Activated T-cell treated with anti-CD3 and anti-CD28 coated beads, Interleukin-2, amount 50 U/mL, for 4 hours (primary cell): ENCODE measurements at regions not wholly inside any gene's neighbourhood (a gene's known extent, or its start where the extent isn't known, plus 50 kb on each side); places are given as distances from the start of the nearest gene placed in this dataset.

ENCODE experiments used
- ATAC-seq, 2 donors: fragments of 200-7000 bp; cut with Tn5 transposase; one replicate each; pipeline ENCODE4 v1.10.0; 2021
- DNase-seq: peaks from one replicate; pipeline ENCODE4 v3.0.0-alpha.2; 2020
- H3K27me3 Mint-ChIP-seq: one replicate; pipeline ENCODE4 v1.8.0; 2021; ENCODE audit warnings: low read depth, mixed read lengths
- H3K36me3 Mint-ChIP-seq: one replicate; pipeline ENCODE4 v1.8.0; 2022; ENCODE audit warnings: mixed read lengths; ENCODE audit not compliant: insufficient read depth
- H3K4me1 Mint-ChIP-seq: one replicate; pipeline ENCODE4 v1.8.0; 2021; ENCODE audit warnings: low read depth, mixed read lengths
- H3K4me3 Mint-ChIP-seq: one replicate; pipeline ENCODE4 v1.8.0; 2021; ENCODE audit warnings: mild to moderate bottlenecking, moderate library complexity, mixed read lengths
- H3K9me3 Mint-ChIP-seq: one replicate; pipeline ENCODE4 v1.8.0; 2021; ENCODE audit warnings: mixed read lengths

DNA sequence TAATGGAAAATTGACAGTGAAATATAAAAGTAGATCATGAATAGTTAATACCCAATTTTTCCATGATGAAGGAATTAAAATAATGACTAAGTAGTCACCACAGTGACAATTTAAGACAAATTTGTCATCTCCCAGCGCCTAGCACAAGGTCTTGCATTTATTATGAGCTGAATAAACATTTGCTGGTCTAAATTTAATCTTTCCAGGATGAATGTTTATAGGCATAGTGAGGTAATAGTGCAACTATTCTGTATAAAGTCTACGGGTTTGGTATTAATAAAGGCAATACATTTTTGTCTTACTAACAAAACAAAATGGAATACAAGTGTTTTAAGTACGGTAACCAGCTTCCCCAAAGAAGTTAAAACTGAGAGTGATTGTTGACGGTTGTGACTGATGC lies 209.3 kb downstream of the CD47 start:
- Mint-ChIP-seq H3K9me3 (no peaks in the 10 kb centered on the region), H3K4me1 (no peaks in the 10 kb centered on the region), H3K27me3 (no peaks in the 10 kb centered on the region), H3K4me3 (no peak overlapping the region), H3K36me3 (no peaks in the 10 kb centered on the region)
- ATAC-seq (no peak), DNase-seq (no peak)

DNA sequence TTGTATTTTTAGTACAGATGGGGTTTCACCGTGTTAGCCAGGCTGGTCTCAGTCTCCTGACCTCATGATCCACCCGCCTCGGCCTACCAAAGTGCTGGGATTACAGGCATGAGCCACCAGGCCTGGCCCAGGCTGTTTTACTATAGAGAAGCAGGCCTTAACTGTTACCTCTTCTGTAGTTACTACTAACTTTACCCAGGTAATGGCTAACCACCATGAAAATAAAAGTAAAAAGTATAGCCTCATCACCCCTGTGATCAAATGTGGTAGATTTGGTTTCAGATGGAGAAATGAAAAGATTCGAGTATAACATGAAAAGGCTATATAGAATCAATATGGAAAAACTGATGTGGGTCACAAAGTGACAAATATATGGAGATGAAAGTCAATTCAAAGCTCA lies 210.1 kb downstream of the CD47 start:
- H3K27me3 Mint-ChIP-seq, result no peaks in the 10 kb centered on the region
- H3K36me3 Mint-ChIP-seq, result no peaks in the 10 kb centered on the region
- DNase-seq (no peak), ATAC-seq (no peak)
- H3K4me3 Mint-ChIP-seq, result no peak overlapping the region
- H3K4me1 Mint-ChIP-seq, result no peaks in the 10 kb centered on the region
- H3K9me3 Mint-ChIP-seq, result no peaks in the 10 kb centered on the region

- no peak overlapping the region for H3K4me3 Mint-ChIP-seq
- H3K4me1 Mint-ChIP-seq, result no peaks in the 10 kb centered on the region
- DNase-seq (no peak), ATAC-seq (no peak)
- no peaks in the 10 kb centered on the region for H3K36me3 Mint-ChIP-seq
- no peaks in the 10 kb centered on the region for H3K27me3 Mint-ChIP-seq
- H3K9me3 Mint-ChIP-seq, result no peaks in the 10 kb centered on the region
Measured at GRCh38 chr3:107877936-107878335, 212.9 kb downstream of the CD47 start.

- peaks cover 2% of the 10 kb centered on the region for H3K4me1 Mint-ChIP-seq
- no peaks in the 10 kb centered on the region for H3K36me3 Mint-ChIP-seq
- H3K9me3 Mint-ChIP-seq, result peaks cover 4% of the 10 kb centered on the region
- H3K4me3 Mint-ChIP-seq, result no peak overlapping the region
- peaks cover 6% of the 10 kb centered on the region for H3K27me3 Mint-ChIP-seq
- DNase-seq, result no peak
- peak; percentile 71 to 77 for ATAC-seq
Measured at GRCh38 chr3:107870943-107871638, 219.7 kb downstream of the CD47 start.

DNA sequence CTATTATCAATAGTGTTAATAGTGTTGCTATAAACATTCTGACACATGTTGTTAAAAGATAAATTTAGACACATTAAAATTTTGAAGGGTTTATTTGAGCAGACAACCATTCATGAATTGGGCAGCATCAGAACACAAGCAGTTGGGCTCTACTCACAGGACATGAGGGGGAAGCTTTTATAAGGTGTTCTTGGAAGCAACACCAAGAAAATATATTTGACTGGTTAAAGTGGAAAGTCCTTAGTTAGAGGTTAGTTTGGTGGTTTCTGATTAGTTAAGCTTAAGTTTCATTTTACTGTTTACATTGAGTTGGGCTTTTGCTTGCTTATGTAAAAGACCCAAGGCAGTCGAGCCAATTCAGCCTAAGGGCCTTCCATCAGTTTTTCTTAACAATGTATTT lies 220.7 kb downstream of the CD47 start:
- peaks cover 4% of the 10 kb centered on the region for H3K9me3 Mint-ChIP-seq
- no peak overlapping the region for H3K4me3 Mint-ChIP-seq
- H3K27me3 Mint-ChIP-seq, result peaks cover 8% of the 10 kb centered on the region
- ATAC-seq, result no peak
- no peak for DNase-seq
- peaks cover 2% of the 10 kb centered on the region for H3K4me1 Mint-ChIP-seq
- H3K36me3 Mint-ChIP-seq, result no peaks in the 10 kb centered on the region

DNA sequence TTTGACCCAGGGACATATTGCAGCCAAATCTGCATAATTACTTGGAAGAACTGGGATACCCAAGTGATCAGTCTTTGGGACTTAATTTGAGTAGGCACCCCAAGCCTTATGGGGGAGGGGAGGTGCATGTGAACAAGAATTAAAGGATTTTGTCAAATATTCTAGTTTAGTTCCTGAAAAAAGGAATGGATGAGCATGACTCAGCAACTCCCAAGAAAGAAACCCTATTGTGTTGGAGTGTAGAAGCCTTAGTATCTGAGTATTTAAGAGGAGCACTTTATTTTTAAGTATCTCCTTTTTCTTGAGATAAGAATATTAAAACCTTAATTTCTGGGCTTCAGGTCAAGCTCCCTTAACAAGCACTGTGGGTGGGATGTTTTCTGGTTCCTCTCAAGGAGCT lies 222.4 kb downstream of the CD47 start:
- DNase-seq (no peak), ATAC-seq (no peak)
- no peaks in the 10 kb centered on the region for H3K36me3 Mint-ChIP-seq
- peaks cover 8% of the 10 kb centered on the region for H3K27me3 Mint-ChIP-seq
- peaks cover 2% of the 10 kb centered on the region for H3K4me1 Mint-ChIP-seq
- no peak overlapping the region for H3K4me3 Mint-ChIP-seq
- peaks cover 4% of the 10 kb centered on the region for H3K9me3 Mint-ChIP-seq

GRCh38 chr3:107861904-107862303 lies 228.9 kb downstream of the CD47 start:
- DNase-seq (no peak), ATAC-seq (no peak)
- Mint-ChIP-seq H3K36me3 (no peaks in the 10 kb centered on the region), H3K9me3 (no peaks in the 10 kb centered on the region), H3K4me1 (peaks cover 4% of the 10 kb centered on the region), H3K27me3 (peaks cover 2% of the 10 kb centered on the region), H3K4me3 (no peak overlapping the region)

GRCh38 chr3:107861422-107861821 lies 229.4 kb downstream of the CD47 start:
- DNase-seq (no peak), ATAC-seq (no peak)
- no peaks in the 10 kb centered on the region for H3K36me3 Mint-ChIP-seq
- H3K4me3 Mint-ChIP-seq, result no peak overlapping the region
- H3K27me3 Mint-ChIP-seq, result peaks cover 2% of the 10 kb centered on the region
- no peaks in the 10 kb centered on the region for H3K9me3 Mint-ChIP-seq
- H3K4me1 Mint-ChIP-seq, result peaks cover 4% of the 10 kb centered on the region
